ENCODE measurements at regions not wholly inside any gene's neighbourhood (a gene's known extent, or its start where the extent isn't known, plus 50 kb on each side); places are given as distances from the start of the nearest gene placed in this dataset.

DNA sequence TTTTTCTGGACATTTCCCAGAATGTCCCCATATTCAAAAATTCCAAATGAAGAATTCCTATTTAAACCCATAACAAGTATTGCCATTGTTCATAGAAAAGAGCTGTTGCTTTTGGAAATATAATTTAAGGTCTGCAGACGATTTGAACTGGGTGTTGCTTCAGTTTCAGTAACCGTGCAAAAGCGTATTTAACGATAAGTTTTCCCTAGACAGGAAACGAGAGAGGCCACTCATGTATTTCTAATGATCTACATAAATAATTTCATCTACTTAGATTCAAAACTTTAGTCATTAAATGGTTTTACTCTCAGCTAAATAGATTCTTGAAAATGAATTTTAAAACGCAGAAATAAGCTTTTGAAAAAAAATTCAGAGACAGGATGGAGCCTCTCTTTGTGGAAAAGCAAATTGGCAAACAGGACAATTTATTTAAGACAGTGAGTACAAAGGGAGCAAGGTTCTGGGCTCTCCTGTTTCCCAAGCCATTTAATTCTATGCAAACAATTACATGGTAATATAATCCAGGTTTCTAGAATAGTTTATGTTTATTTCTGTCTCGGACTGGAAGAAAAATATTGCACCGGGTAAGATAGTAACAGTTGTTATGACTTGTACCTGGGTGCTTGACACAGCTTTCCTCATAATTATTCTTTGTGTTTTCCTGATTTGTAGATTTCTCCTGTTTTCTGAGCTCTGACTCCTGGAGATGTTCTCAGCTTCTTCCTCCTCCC, 263.0 kb downstream of the BAMBI start:
- TF ChIP-seq POLR2AphosphoS5 (IDR thresholded peaks at IDR 0.05), result no peak
- TF ChIP-seq POLR2A (IDR thresholded peaks at IDR 0.05), result no peak

Data from stomach (tissue), 4 donors.